CD4-positive, alpha-beta memory T cell (primary cell): ENCODE measurements at regions not wholly inside any gene's neighbourhood (a gene's known extent, or its start where the extent isn't known, plus 50 kb on each side); places are given as distances from the start of the nearest gene placed in this dataset.

Experiments used
- CTCF ChIA-PET: fragments of 350-600 bp; sonication (Branson Sonifier 250); formaldehyde crosslinking; loops from one replicate; lab custom pipeline; 2021; ENCODE audit warnings: inconsistent platforms; ENCODE audit not compliant: partially characterized antibody; lab: Charles Lee
- POLR2A ChIA-PET: fragments of 350-600 bp; sonication (Branson Sonifier 250); formaldehyde crosslinking; loops from one replicate; lab custom pipeline; 2021; ENCODE audit not compliant: partially characterized antibody; lab: Charles Lee
- DNase-seq, 5 donors: peaks; one replicate each; pipeline versions ENCODE4 v3.0.0 to v3.0.0-alpha.2; 2020 to 2022; ENCODE audit warnings: mixed read lengths in 1 of 5
- H3K27ac ChIP-seq: one replicate; pipeline ENCODE4 v1.7.0; 2013; ENCODE audit warnings: low read depth, low read length
- H3K27me3 ChIP-seq: 2 replicates; pipeline ENCODE4 v1.7.0; 2013; ENCODE audit warnings: mild to moderate bottlenecking, low read length, moderate library complexity; ENCODE audit not compliant: insufficient read depth
- H3K36me3 ChIP-seq: 2 replicates; pipeline ENCODE4 v1.7.0; 2013; ENCODE audit warnings: mild to moderate bottlenecking, low read length, moderate library complexity; ENCODE audit not compliant: insufficient read depth
- H3K4me1 ChIP-seq: 2 replicates; pipeline ENCODE4 v1.7.0; 2013; ENCODE audit warnings: mild to moderate bottlenecking, low read length, moderate library complexity; ENCODE audit not compliant: insufficient read depth
- H3K4me3 ChIP-seq, 2 donors: one replicate each; pipeline ENCODE4 v1.7.0; 2013; ENCODE audit warnings: low read length in 2 of 2, mild to moderate bottlenecking in 1 of 2
- H3K9me3 ChIP-seq, 2 donors: one replicate each; pipeline ENCODE4 v1.7.0; 2013; ENCODE audit warnings: low read length in 2 of 2, control low read depth in 1 of 2; ENCODE audit not compliant: control insufficient read depth in 1 of 2
- H3K27ac Mint-ChIP-seq, 7 donors: one replicate each; pipeline ENCODE4 v1.8.0; 2020 to 2021; ENCODE audit warnings: mixed read lengths in 7 of 7, mild to moderate bottlenecking in 6 of 7, inconsistent platforms in 3 of 7, moderate library complexity in 3 of 7
- H3K27me3 Mint-ChIP-seq, 2 donors: one replicate each; pipeline ENCODE4 v1.8.0; 2020 to 2021; ENCODE audit warnings: mixed read lengths in 2 of 2
- H3K36me3 Mint-ChIP-seq, 2 donors: one replicate each; pipeline ENCODE4 v1.8.0; 2020 to 2021; ENCODE audit warnings: mixed read lengths in 2 of 2, inconsistent platforms in 1 of 2, mild to moderate bottlenecking in 1 of 2
- H3K4me1 Mint-ChIP-seq, 4 donors: one replicate each; pipeline ENCODE4 v1.8.0; 2020 to 2021; ENCODE audit warnings: mixed read lengths in 4 of 4, mild to moderate bottlenecking in 1 of 4
- H3K4me3 Mint-ChIP-seq, 8 donors: one replicate each; pipeline ENCODE4 v1.8.0; 2020 to 2021; ENCODE audit warnings: mixed read lengths in 8 of 8, mild to moderate bottlenecking in 7 of 8, moderate library complexity in 6 of 8, inconsistent platforms in 3 of 8
- H3K9me3 Mint-ChIP-seq, 8 donors: one replicate each; pipeline ENCODE4 v1.8.0; 2020 to 2021; ENCODE audit warnings: mixed read lengths in 8 of 8, mild to moderate bottlenecking in 5 of 8, inconsistent platforms in 3 of 8, moderate library complexity in 1 of 8
- intact Hi-C: fragments of 100-400 bp; cut with micrococcal nuclease; formaldehyde crosslinking; loops from one replicate; pipeline ENCODE4 v1.15.1; 2023

GRCh38 chr5:124259017-124259416 is 487.4 kb downstream of the ZNF608 start:
- no peak overlapping the region for H3K4me3 ChIP-seq
- ChIA-PET CTCF (no interaction called here), POLR2A (no interaction called here)
- peaks cover 2 to 19% (median 6%) of the 10 kb centered on the region in 8 donors for H3K9me3 Mint-ChIP-seq
- intact Hi-C loops, result no loop called here
- H3K9me3 ChIP-seq, result no peaks in the 10 kb centered on the region
- no peaks in the 10 kb centered on the region for H3K27me3 Mint-ChIP-seq
- H3K27ac Mint-ChIP-seq, result no peak overlapping the region
- H3K4me1 Mint-ChIP-seq, result no peaks in the 10 kb centered on the region
- no peak overlapping the region for H3K4me3 Mint-ChIP-seq
- no peaks in the 10 kb centered on the region for H3K4me1 ChIP-seq
- no peak for DNase-seq
- H3K27me3 ChIP-seq, result no peaks in the 10 kb centered on the region
- H3K36me3 Mint-ChIP-seq, result no peaks in the 10 kb centered on the region
- H3K36me3 ChIP-seq, result no peaks in the 10 kb centered on the region
- H3K27ac ChIP-seq, result no peak overlapping the region

GRCh38 chr5:124257048-124257447 is 489.4 kb downstream of the ZNF608 start:
- intact Hi-C loops, result no loop called here
- Histone ChIP-seq H3K27me3 (no peaks in the 10 kb centered on the region), H3K9me3 (no peaks in the 10 kb centered on the region), H3K36me3 (no peaks in the 10 kb centered on the region), H3K4me3 (no peak overlapping the region), H3K4me1 (no peaks in the 10 kb centered on the region), H3K27ac (no peak overlapping the region)
- no peaks in the 10 kb centered on the region for H3K4me1 Mint-ChIP-seq
- DNase-seq, result no peak
- peaks cover 2 to 19% (median 8%) of the 10 kb centered on the region in 8 donors for H3K9me3 Mint-ChIP-seq
- ChIA-PET CTCF (no interaction called here), POLR2A (no interaction called here)
- H3K27ac Mint-ChIP-seq, result no peak overlapping the region
- no peaks in the 10 kb centered on the region for H3K36me3 Mint-ChIP-seq
- H3K4me3 Mint-ChIP-seq, result no peak overlapping the region
- no peaks in the 10 kb centered on the region for H3K27me3 Mint-ChIP-seq

- no peak overlapping the region for H3K4me3 ChIP-seq
- H3K4me3 Mint-ChIP-seq, result no peak overlapping the region
- intact Hi-C loops, result no loop called here
- no peaks in the 10 kb centered on the region for H3K27me3 Mint-ChIP-seq
- DNase-seq, result no peak
- POLR2A ChIA-PET, result no interaction called here
- H3K9me3 Mint-ChIP-seq, result peaks cover 0 to 19% (median 5%) of the 10 kb centered on the region in 8 donors
- H3K36me3 ChIP-seq, result no peaks in the 10 kb centered on the region
- no peak overlapping the region for H3K27ac Mint-ChIP-seq
- no peaks in the 10 kb centered on the region for H3K27me3 ChIP-seq
- CTCF ChIA-PET, result no interaction called here
- H3K27ac ChIP-seq, result no peak overlapping the region
- no peaks in the 10 kb centered on the region for H3K4me1 ChIP-seq
- H3K4me1 Mint-ChIP-seq, result no peaks in the 10 kb centered on the region
- H3K9me3 ChIP-seq, result no peaks in the 10 kb centered on the region
- H3K36me3 Mint-ChIP-seq, result no peaks in the 10 kb centered on the region
Observed at GRCh38 chr5:124253203-124253810, 493.1 kb downstream of the ZNF608 start.

GRCh38 chr5:124252747-124253146 is 493.7 kb downstream of the ZNF608 start:
- no peak for DNase-seq
- Mint-ChIP-seq H3K4me1 (no peaks in the 10 kb centered on the region), H3K4me3 (no peak overlapping the region), H3K27me3 (no peaks in the 10 kb centered on the region), H3K9me3 (peaks cover 0 to 19% (median 6%) of the 10 kb centered on the region in 8 donors), H3K27ac (no peak overlapping the region), H3K36me3 (no peaks in the 10 kb centered on the region)
- Histone ChIP-seq H3K9me3 (no peaks in the 10 kb centered on the region), H3K36me3 (no peaks in the 10 kb centered on the region), H3K27ac (no peak overlapping the region), H3K27me3 (no peaks in the 10 kb centered on the region), H3K4me3 (no peak overlapping the region), H3K4me1 (no peaks in the 10 kb centered on the region)
- ChIA-PET CTCF (no interaction called here), POLR2A (no interaction called here)
- intact Hi-C loops, result no loop called here

DNA sequence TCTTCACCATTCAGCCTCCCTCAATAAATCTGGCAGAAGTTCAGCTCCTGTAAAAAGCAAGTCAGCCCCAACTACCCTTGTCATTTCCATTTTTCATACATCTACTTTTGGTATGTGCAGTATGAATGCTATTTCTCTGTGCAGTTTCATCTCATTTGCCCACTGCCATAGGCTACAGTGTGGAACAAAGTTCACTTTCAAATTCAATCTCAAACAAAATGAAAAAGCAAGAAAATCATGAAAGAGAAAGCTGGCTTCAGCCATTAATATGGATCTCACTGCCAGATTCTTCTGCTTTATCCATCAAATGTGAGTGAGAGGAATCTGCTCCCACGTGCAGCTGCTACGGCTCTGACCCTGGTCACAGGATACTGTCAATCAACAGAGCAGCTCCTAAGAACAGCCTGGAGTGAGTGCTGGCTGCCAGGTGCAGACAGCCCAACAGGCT is 494.2 kb downstream of the ZNF608 start:
- Histone ChIP-seq H3K4me3 (no peak overlapping the region), H3K27me3 (no peaks in the 10 kb centered on the region), H3K27ac (no peak overlapping the region), H3K4me1 (no peaks in the 10 kb centered on the region), H3K9me3 (no peaks in the 10 kb centered on the region), H3K36me3 (no peaks in the 10 kb centered on the region)
- intact Hi-C loops, result no loop called here
- DNase-seq, result no peak
- H3K27me3 Mint-ChIP-seq, result no peaks in the 10 kb centered on the region
- H3K9me3 Mint-ChIP-seq, result peaks cover 0 to 19% (median 6%) of the 10 kb centered on the region in 8 donors
- CTCF ChIA-PET, result no interaction called here
- no peak overlapping the region for H3K27ac Mint-ChIP-seq
- H3K4me3 Mint-ChIP-seq, result no peak overlapping the region
- no peaks in the 10 kb centered on the region for H3K4me1 Mint-ChIP-seq
- no peaks in the 10 kb centered on the region for H3K36me3 Mint-ChIP-seq
- POLR2A ChIA-PET, result no interaction called here

GRCh38 chr5:124245276-124245675 is 501.2 kb downstream of the ZNF608 start:
- no peak overlapping the region for H3K4me3 Mint-ChIP-seq
- H3K9me3 Mint-ChIP-seq, result peaks cover 4 to 40% (median 14%) of the 10 kb centered on the region in 8 donors
- H3K4me1 Mint-ChIP-seq, result no peaks in the 10 kb centered on the region
- Histone ChIP-seq H3K27me3 (no peaks in the 10 kb centered on the region), H3K4me3 (no peak overlapping the region), H3K4me1 (no peaks in the 10 kb centered on the region), H3K36me3 (no peaks in the 10 kb centered on the region), H3K27ac (no peak overlapping the region), H3K9me3 (no peaks in the 10 kb centered on the region)
- ChIA-PET POLR2A (no interaction called here), CTCF (no interaction called here)
- H3K27me3 Mint-ChIP-seq, result no peaks in the 10 kb centered on the region
- no peak overlapping the region for H3K27ac Mint-ChIP-seq
- peaks cover 0 to 1% of the 10 kb centered on the region in 2 donors for H3K36me3 Mint-ChIP-seq
- DNase-seq, result no peak
- intact Hi-C loops, result no loop called here

GRCh38 chr5:124240732-124241131 is 505.7 kb downstream of the ZNF608 start:
- intact Hi-C loops, result no loop called here
- H3K4me1 ChIP-seq, result no peaks in the 10 kb centered on the region
- no peak overlapping the region for H3K4me3 ChIP-seq
- H3K9me3 ChIP-seq, result no peaks in the 10 kb centered on the region
- peaks cover 0 to 1% of the 10 kb centered on the region in 2 donors for H3K36me3 Mint-ChIP-seq
- H3K9me3 Mint-ChIP-seq, result peaks cover 5 to 37% (median 11%) of the 10 kb centered on the region in 8 donors
- no peaks in the 10 kb centered on the region for H3K4me1 Mint-ChIP-seq
- H3K27me3 ChIP-seq, result no peaks in the 10 kb centered on the region
- no peaks in the 10 kb centered on the region for H3K36me3 ChIP-seq
- no peak for DNase-seq
- no peak overlapping the region for H3K4me3 Mint-ChIP-seq
- no peak overlapping the region for H3K27ac ChIP-seq
- POLR2A ChIA-PET, result no interaction called here
- H3K27ac Mint-ChIP-seq, result no peak overlapping the region
- no peaks in the 10 kb centered on the region for H3K27me3 Mint-ChIP-seq
- CTCF ChIA-PET, result no interaction called here
